Hepatocyte (in vitro differentiated cells): ENCODE measurements at regions not wholly inside any gene's neighbourhood (a gene's known extent, or its start where the extent isn't known, plus 50 kb on each side); places are given as distances from the start of the nearest gene placed in this dataset.

Experiments
- EZH2 ChIP-seq: fragments of 200-600 bp; sonication (generic); IDR thresholded peaks from 2 replicates; pipeline ENCODE4 v1.6.1; 2016; ENCODE audit warnings: antibody characterized with exemption, mild to moderate bottlenecking, borderline replicate concordance
- TF ChIP-seq, protein P1 (sequence below): fragments of 200-600 bp; sonication (generic); IDR thresholded peaks from 2 replicates; pipeline ENCODE4 v1.5.1; 2016; ENCODE audit warnings: antibody characterized with exemption, mild to moderate bottlenecking; ENCODE audit not compliant: poor library complexity

GRCh38 chr15:95162069-95162468, 930.7 kb downstream of the MCTP2 start:
- TF ChIP-seq, protein P1, sequence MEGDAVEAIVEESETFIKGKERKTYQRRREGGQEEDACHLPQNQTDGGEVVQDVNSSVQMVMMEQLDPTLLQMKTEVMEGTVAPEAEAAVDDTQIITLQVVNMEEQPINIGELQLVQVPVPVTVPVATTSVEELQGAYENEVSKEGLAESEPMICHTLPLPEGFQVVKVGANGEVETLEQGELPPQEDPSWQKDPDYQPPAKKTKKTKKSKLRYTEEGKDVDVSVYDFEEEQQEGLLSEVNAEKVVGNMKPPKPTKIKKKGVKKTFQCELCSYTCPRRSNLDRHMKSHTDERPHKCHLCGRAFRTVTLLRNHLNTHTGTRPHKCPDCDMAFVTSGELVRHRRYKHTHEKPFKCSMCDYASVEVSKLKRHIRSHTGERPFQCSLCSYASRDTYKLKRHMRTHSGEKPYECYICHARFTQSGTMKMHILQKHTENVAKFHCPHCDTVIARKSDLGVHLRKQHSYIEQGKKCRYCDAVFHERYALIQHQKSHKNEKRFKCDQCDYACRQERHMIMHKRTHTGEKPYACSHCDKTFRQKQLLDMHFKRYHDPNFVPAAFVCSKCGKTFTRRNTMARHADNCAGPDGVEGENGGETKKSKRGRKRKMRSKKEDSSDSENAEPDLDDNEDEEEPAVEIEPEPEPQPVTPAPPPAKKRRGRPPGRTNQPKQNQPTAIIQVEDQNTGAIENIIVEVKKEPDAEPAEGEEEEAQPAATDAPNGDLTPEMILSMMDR: no peak
- no peak for TF ChIP-seq EZH2
